NCI-H82 (cell line): ENCODE measurements at regions not wholly inside any gene's neighbourhood (a gene's known extent, or its start where the extent isn't known, plus 50 kb on each side); places are given as distances from the start of the nearest gene placed in this dataset.

Experiments
- DNase-seq: peaks from one replicate; lab custom pipeline; 2025; lab: John Stamatoyannopoulos, UW

GRCh38 chr4:104896660-104897645 is 249.7 kb upstream of the TET2 start:
- DNase-seq = peak; percentile 79

- no peak for DNase-seq
Observed at GRCh38 chr4:104899863-104900262, 246.8 kb upstream of the TET2 start.

- peak; percentile 37 for DNase-seq
Observed at GRCh38 chr4:104901438-104901837, 245.2 kb upstream of the TET2 start.

GRCh38 chr4:104901961-104902605 is 244.6 kb upstream of the TET2 start:
- DNase-seq = no peak

- DNase-seq = no peak
Observed at GRCh38 chr4:104905065-104905464, 241.6 kb upstream of the TET2 start.

- DNase-seq = no peak
Observed at GRCh38 chr4:104905546-104905945, 241.1 kb upstream of the TET2 start.

- peak; percentile 32 for DNase-seq
Observed at GRCh38 chr4:104906276-104906675, 240.4 kb upstream of the TET2 start.

GRCh38 chr4:104907074-104907649 is 239.5 kb upstream of the TET2 start:
- DNase-seq = no peak

- no peak for DNase-seq
Observed at GRCh38 chr4:104907991-104908390, 238.7 kb upstream of the TET2 start.

GRCh38 chr4:104909376-104909775 is 237.3 kb upstream of the TET2 start:
- DNase-seq = no peak

GRCh38 chr4:104912518-104912917 is 234.2 kb upstream of the TET2 start:
- no peak for DNase-seq

- no peak for DNase-seq
Observed at GRCh38 chr4:104915373-104915772, 231.3 kb upstream of the TET2 start.

- no peak for DNase-seq
Observed at GRCh38 chr4:104915864-104916263, 230.8 kb upstream of the TET2 start.

GRCh38 chr4:104919406-104919805 is 227.3 kb upstream of the TET2 start:
- DNase-seq = no peak

GRCh38 chr4:104930298-104930697 is 216.4 kb upstream of the TET2 start:
- no peak for DNase-seq

- peak; percentile 59 for DNase-seq
Observed at GRCh38 chr4:104930745-104931736, 215.6 kb upstream of the TET2 start.

- DNase-seq = no peak
Observed at GRCh38 chr4:104938624-104939023, 208.1 kb upstream of the TET2 start.

- no peak for DNase-seq
Observed at GRCh38 chr4:104940927-104941326, 205.7 kb upstream of the TET2 start.

- no peak for DNase-seq
Observed at GRCh38 chr4:104941661-104942062, 205.0 kb upstream of the TET2 start.

GRCh38 chr4:104942990-104943743 is 203.5 kb upstream of the TET2 start:
- DNase-seq = no peak

GRCh38 chr4:104944596-104944995 is 202.1 kb upstream of the TET2 start:
- no peak for DNase-seq
